H1 (cell line): ENCODE measurements at regions not wholly inside any gene's neighbourhood (a gene's known extent, or its start where the extent isn't known, plus 50 kb on each side); places are given as distances from the start of the nearest gene placed in this dataset.

Source experiments
- CTCF ChIA-PET: fragments of 300-600 bp; sonication (Branson Sonifier 250); formaldehyde crosslinking; loops from one replicate; lab custom pipeline; 2021; ENCODE audit not compliant: partially characterized antibody; lab: Charles Lee
- POLR2A ChIA-PET: fragments of 300-600 bp; sonication (Branson Sonifier 250); formaldehyde crosslinking; loops from one replicate; lab custom pipeline; 2021; ENCODE audit warnings: inconsistent platforms; ENCODE audit not compliant: partially characterized antibody; lab: Charles Lee
- DNase-seq, 2 experiments: peaks; one replicate each; pipeline versions ENCODE4 v3.0.0 to v3.0.0-alpha.2; 2010 to 2022; ENCODE audit warnings: low spot score in 2 of 2, low read depth in 1 of 2, mixed read lengths in 1 of 2
- FAIRE-seq: peaks from 2 replicates; lab custom pipeline; 2011; peaks lifted over from hg19 to GRCh38; lab: Jason Lieb, UNC
- H2AFZ ChIP-seq: 2 replicates; pipeline ENCODE4 v1.8.1; 2012; ENCODE audit warnings: low read length, inconsistent platforms
- H2AK5ac ChIP-seq: 2 replicates; pipeline ENCODE4 v1.6.1; 2013; ENCODE audit warnings: low read depth, low read length
- H2BK120ac ChIP-seq: replicated peaks from 2 replicates; pipeline ENCODE3; 2013; ENCODE audit warnings: low read depth, low read length, inconsistent platforms
- H2BK12ac ChIP-seq: 2 replicates; pipeline ENCODE4 v1.6.1; 2013; ENCODE audit warnings: low read depth, low read length
- H2BK15ac ChIP-seq: 2 replicates; pipeline ENCODE4 v1.6.1; 2013; ENCODE audit warnings: low read length
- H2BK20ac ChIP-seq: 2 replicates; pipeline ENCODE4 v1.6.1; 2013; ENCODE audit warnings: low read length
- H2BK5ac ChIP-seq: 2 replicates; pipeline ENCODE4 v1.6.1; 2013; ENCODE audit warnings: low read depth, low read length
- H3K14ac ChIP-seq: 2 replicates; pipeline ENCODE4 v1.6.1; 2013; ENCODE audit warnings: inconsistent platforms; ENCODE audit not compliant: insufficient read length
- H3K18ac ChIP-seq: 2 replicates; pipeline ENCODE4 v1.6.1; 2013; ENCODE audit warnings: low read length; ENCODE audit errors: extremely low read depth
- H3K23ac ChIP-seq: 2 replicates; pipeline ENCODE4 v1.6.1; 2013; ENCODE audit warnings: inconsistent platforms; ENCODE audit not compliant: insufficient read length
- H3K23me2 ChIP-seq: 2 replicates; pipeline ENCODE4 v1.6.1; 2013; ENCODE audit warnings: low read depth, low read length
- H3K27ac ChIP-seq: 2 replicates; pipeline ENCODE4 v1.6.1; 2011; ENCODE audit warnings: low read depth, low read length, inconsistent platforms
- H3K27me3 ChIP-seq, 4 experiments: replicated peaks in 1 of 4; 1 replicate in 1 of 4; 2 replicates in 3 of 4; pipeline versions ENCODE4 v1.6.1 to v1.8.1; 2011 to 2013; ENCODE audit warnings: low read length in 3 of 4, mild to moderate bottlenecking in 3 of 4, inconsistent platforms in 2 of 4, mixed read lengths in 2 of 4, moderate library complexity in 1 of 4; ENCODE audit not compliant: control insufficient read depth in 3 of 4, insufficient read depth in 3 of 4; ENCODE audit errors: extremely low read depth in 1 of 4
- H3K36me3 ChIP-seq, 4 experiments: 2 replicates each; pipeline versions ENCODE4 v1.6.1 to v1.8.1; 2011 to 2013; ENCODE audit warnings: mild to moderate bottlenecking in 4 of 4, low read length in 3 of 4, moderate library complexity in 2 of 4, control low read depth in 1 of 4, inconsistent platforms in 1 of 4; ENCODE audit not compliant: insufficient read depth in 4 of 4, control insufficient read depth in 2 of 4
- H3K4ac ChIP-seq: replicated peaks from 2 replicates; pipeline ENCODE3; 2013; ENCODE audit warnings: low read length, low read depth, mixed read lengths, inconsistent platforms; ENCODE audit not compliant: insufficient read length
- H3K4me1 ChIP-seq, 4 experiments: replicated peaks in 1 of 4; 1 replicate in 1 of 4; 2 replicates in 3 of 4; pipeline versions ENCODE4 v1.6.1 to v1.8.1; 2011 to 2013; ENCODE audit warnings: low read length in 3 of 4, inconsistent platforms in 2 of 4, mixed read lengths in 1 of 4; ENCODE audit not compliant: insufficient read depth in 4 of 4, control insufficient read depth in 3 of 4
- H3K4me2 ChIP-seq, 2 experiments: 2 replicates each; pipeline versions ENCODE4 v1.6.1 to v1.8.1; 2011 to 2013; ENCODE audit warnings: low read depth in 2 of 2, low read length in 2 of 2, control low read depth in 1 of 2, inconsistent platforms in 1 of 2, mild to moderate bottlenecking in 1 of 2; ENCODE audit not compliant: insufficient read depth in 1 of 2
- H3K4me3 ChIP-seq, 4 experiments: fragments of 200-600, 300-600 bp in 1 of 4; sonication (generic), shearing (Covaris generic), sonication (Bioruptor Twin) in 1 of 4; 2 replicates each; pipeline versions ENCODE4 v1.5.1 to v1.8.1; 2011 to 2016; ENCODE audit warnings: low read length in 4 of 4, low read depth in 3 of 4, control low read depth in 2 of 4, inconsistent platforms in 2 of 4, mild to moderate bottlenecking in 2 of 4, mixed read lengths in 1 of 4, moderate library complexity in 1 of 4; ENCODE audit not compliant: insufficient read depth in 2 of 4; ENCODE audit errors: extremely low read depth in 1 of 4
- H3K56ac ChIP-seq: replicated peaks from 2 replicates; pipeline ENCODE3; 2013; ENCODE audit warnings: low read depth, mild to moderate bottlenecking, mixed read lengths, low read length, inconsistent platforms; ENCODE audit not compliant: insufficient read length
- H3K79me1 ChIP-seq: 2 replicates; pipeline ENCODE4 v1.6.1; 2013; ENCODE audit warnings: low read depth, low read length, control low read depth
- H3K79me2 ChIP-seq, 2 experiments: 2 replicates each; pipeline versions ENCODE4 v1.6.1 to v1.8.1; 2012 to 2013; ENCODE audit warnings: low read length in 2 of 2, mild to moderate bottlenecking in 2 of 2, inconsistent platforms in 1 of 2; ENCODE audit not compliant: insufficient read depth in 2 of 2, control insufficient read depth in 1 of 2
- H3K9ac ChIP-seq, 4 experiments: replicated peaks in 1 of 4; 1 replicate in 1 of 4; 2 replicates in 3 of 4; pipeline versions ENCODE4 v1.6.1 to v1.8.1; 2011 to 2013; ENCODE audit warnings: low read depth in 3 of 4, low read length in 3 of 4, control low read depth in 2 of 4, mild to moderate bottlenecking in 2 of 4, moderate library complexity in 2 of 4, inconsistent platforms in 1 of 4; ENCODE audit errors: extremely low read depth in 1 of 4
- H3K9me3 ChIP-seq, 2 experiments: 2 replicates each; pipeline versions ENCODE4 v1.6.1 to v1.8.1; 2012 to 2013; ENCODE audit warnings: mild to moderate bottlenecking in 2 of 2, moderate library complexity in 2 of 2, control low read depth in 1 of 2, inconsistent platforms in 1 of 2, low read depth in 1 of 2, low read length in 1 of 2, mixed read lengths in 1 of 2; ENCODE audit not compliant: insufficient read depth in 2 of 2
- H4K20me1 ChIP-seq, 2 experiments: replicated peaks in 1 of 2; 2 replicates each; pipeline versions ENCODE3 to v1.8.1; 2011 to 2013; ENCODE audit warnings: inconsistent platforms in 2 of 2, low read length in 2 of 2, mild to moderate bottlenecking in 1 of 2; ENCODE audit not compliant: insufficient read depth in 2 of 2, control insufficient read depth in 1 of 2
- H4K5ac ChIP-seq: 2 replicates; pipeline ENCODE4 v1.6.1; 2013; ENCODE audit warnings: low read length, low read depth, mixed read lengths, inconsistent platforms; ENCODE audit not compliant: insufficient read length
- H4K8ac ChIP-seq: 2 replicates; pipeline ENCODE4 v1.8.0; 2013; ENCODE audit warnings: mild to moderate bottlenecking, moderate library complexity, low read length, inconsistent platforms; ENCODE audit not compliant: insufficient read depth; ENCODE audit errors: extremely low read depth
- H4K91ac ChIP-seq: replicated peaks from 2 replicates; pipeline ENCODE3; 2013; ENCODE audit warnings: low read length, mixed read lengths, inconsistent platforms; ENCODE audit not compliant: insufficient read length
- CTBP2 ChIP-seq: IDR thresholded peaks from 2 replicates; pipeline ENCODE4 v1.7.0; 2011; ENCODE audit warnings: borderline replicate concordance, mild to moderate bottlenecking, moderate library complexity, mixed read lengths, low read length; ENCODE audit not compliant: insufficient read depth, insufficient read length
- GTF2F1 ChIP-seq: IDR thresholded peaks from 2 replicates; pipeline ENCODE4 v1.6.1; 2012; ENCODE audit warnings: low read depth, low read length, improper control_type of control experiment, borderline replicate concordance
- KDM5A ChIP-seq: fragments of 200-600 bp; IDR thresholded peaks from 2 replicates; pipeline ENCODE4 v1.7.1; 2012; ENCODE audit warnings: mild to moderate bottlenecking, low read length, inconsistent platforms, mixed read lengths
- RAD21 ChIP-seq, 2 experiments: IDR thresholded peaks in 1 of 2; conservative IDR thresholded peaks in 1 of 2; 2 replicates each; pipeline ENCODE4 v1.6.1; 2011; ENCODE audit warnings: low read depth in 2 of 2, low read length in 2 of 2, improper control_type of control experiment in 1 of 2, inconsistent platforms in 1 of 2, mild to moderate bottlenecking in 1 of 2, moderate library complexity in 1 of 2
- RFX5 ChIP-seq: IDR thresholded peaks from 2 replicates; pipeline ENCODE4 v1.6.1; 2011; ENCODE audit warnings: low read depth, low read length, improper control_type of control experiment, borderline replicate concordance
- SIN3A ChIP-seq, 2 experiments: IDR thresholded peaks in 1 of 2; conservative IDR thresholded peaks in 1 of 2; 2 replicates each; pipeline ENCODE4 v1.6.1; 2011 to 2012; ENCODE audit warnings: low read length in 2 of 2, improper control_type of control experiment in 1 of 2, low read depth in 1 of 2, mild to moderate bottlenecking in 1 of 2
- TBP ChIP-seq: IDR thresholded peaks from 2 replicates; pipeline ENCODE4 v1.6.1; 2011; ENCODE audit warnings: low read depth, low read length, improper control_type of control experiment
- TCF12 ChIP-seq: IDR thresholded peaks from 2 replicates; pipeline ENCODE4 v1.6.1; 2011; ENCODE audit warnings: low read depth, mild to moderate bottlenecking, low read length
- YY1 ChIP-seq: IDR thresholded peaks from 2 replicates; pipeline ENCODE4 v1.6.1; 2011; ENCODE audit warnings: low read depth, mild to moderate bottlenecking, low read length
- ZNF274 ChIP-seq: IDR thresholded peaks from 2 replicates; pipeline ENCODE4 v1.7.0; 2012; ENCODE audit warnings: low read length, borderline replicate concordance; ENCODE audit errors: extremely low read depth
- TF ChIP-seq, protein P1 (sequence below): IDR thresholded peaks from 2 replicates; pipeline ENCODE4 v1.6.1; 2012; ENCODE audit warnings: inconsistent platforms

DNA sequence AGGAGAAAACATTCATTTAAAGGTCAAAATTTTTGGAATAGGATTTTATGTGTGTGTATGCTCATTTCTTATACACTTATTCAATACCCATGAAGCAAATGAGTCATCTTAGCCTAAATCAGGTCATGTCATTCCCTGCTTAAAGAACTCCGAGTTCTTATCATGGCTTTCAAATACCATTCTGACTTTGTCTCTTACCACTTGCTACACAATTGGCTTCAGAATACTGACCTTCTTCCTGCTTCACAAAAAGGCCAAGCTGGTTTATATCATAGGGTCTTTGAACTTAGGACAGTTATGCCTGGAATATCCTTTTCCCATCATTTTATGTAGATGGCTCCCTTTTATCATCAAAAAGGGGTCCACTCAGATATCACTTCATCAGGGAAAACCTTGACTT lies 652.2 kb upstream of the WWC1 start (continued):
- TF ChIP-seq KDM5A = no peak
- TF ChIP-seq ZNF274 = no peak
- TF ChIP-seq, all 59 proteins: peak for 0

DNA sequence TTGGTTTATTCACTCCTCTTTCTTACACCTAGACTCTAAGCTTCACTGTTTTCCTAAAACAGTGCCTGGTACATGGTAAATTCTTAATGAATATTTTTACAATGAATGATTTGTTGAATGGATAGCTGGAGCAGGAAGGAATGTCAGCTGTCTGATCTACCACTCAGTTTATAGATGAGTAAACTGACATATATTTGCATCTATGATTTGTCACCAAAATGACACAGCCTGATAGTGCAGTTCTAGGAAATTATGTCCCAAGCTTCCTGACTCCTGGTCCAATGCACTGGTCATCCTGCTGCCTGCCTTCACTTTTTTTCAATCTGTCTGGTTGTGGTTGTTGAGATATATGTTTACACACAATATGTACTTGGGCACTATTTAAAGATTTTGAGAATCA lies 651.7 kb upstream of the WWC1 start:
- H3K18ac ChIP-seq = no peak overlapping the region
- H3K14ac ChIP-seq = no peak overlapping the region
- H3K36me3 ChIP-seq = no peaks in the 10 kb centered on the region
- no peaks in the 10 kb centered on the region for H4K20me1 ChIP-seq
- H2BK120ac ChIP-seq = no peak overlapping the region
- H2BK15ac ChIP-seq = no peak overlapping the region
- H3K4ac ChIP-seq = no peak overlapping the region
- no peaks in the 10 kb centered on the region for H3K79me2 ChIP-seq
- H3K23ac ChIP-seq = no peak overlapping the region
- H4K8ac ChIP-seq = no peak overlapping the region
- H3K79me1 ChIP-seq = no peaks in the 10 kb centered on the region
- no peaks in the 10 kb centered on the region for H3K27me3 ChIP-seq
- no peak overlapping the region for H3K27ac ChIP-seq
- H2AK5ac ChIP-seq = no peak overlapping the region
- FAIRE-seq (no peak), DNase-seq (no peak)
- no peak overlapping the region for H2BK12ac ChIP-seq
- no peak overlapping the region for H2BK5ac ChIP-seq
- no peaks in the 10 kb centered on the region for H3K9me3 ChIP-seq
- H3K9ac ChIP-seq = no peak overlapping the region
- no peak overlapping the region for H3K56ac ChIP-seq
- no peak overlapping the region for H3K4me2 ChIP-seq
- CTCF ChIA-PET = interaction anchor here (0.6 to 0.7 kb wide), 2 partner anchors 98 to 401 kb away, joined by 3 read pairs; no protein-coding TSS in a partner anchor
- no peak for TF ChIP-seq SIN3A (conservative IDR thresholded peaks at IDR 0.05 in 1 of 2, IDR thresholded peaks at IDR 0.05 in 1 of 2; ENCODE audit: low read depth in 1 of 2, low read length in 2 of 2)
- no peak for TF ChIP-seq GTF2F1
- no peak for TF ChIP-seq YY1
- no peak for TF ChIP-seq TCF12
- TF ChIP-seq, protein P1, sequence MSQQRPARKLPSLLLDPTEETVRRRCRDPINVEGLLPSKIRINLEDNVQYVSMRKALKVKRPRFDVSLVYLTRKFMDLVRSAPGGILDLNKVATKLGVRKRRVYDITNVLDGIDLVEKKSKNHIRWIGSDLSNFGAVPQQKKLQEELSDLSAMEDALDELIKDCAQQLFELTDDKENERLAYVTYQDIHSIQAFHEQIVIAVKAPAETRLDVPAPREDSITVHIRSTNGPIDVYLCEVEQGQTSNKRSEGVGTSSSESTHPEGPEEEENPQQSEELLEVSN = no peak
- no peak for TF ChIP-seq RFX5
- TF ChIP-seq TBP = no peak
- no peak for TF ChIP-seq RAD21 (IDR thresholded peaks at IDR 0.05 in 1 of 2, conservative IDR thresholded peaks at IDR 0.05 in 1 of 2; ENCODE audit: low read depth in 2 of 2, low read length in 2 of 2)
- no peak for TF ChIP-seq CTBP2
- TF ChIP-seq, all 59 proteins: peak for 0
- no peak overlapping the region for H2BK20ac ChIP-seq
- no peaks in the 10 kb centered on the region for H3K23me2 ChIP-seq
- H4K91ac ChIP-seq = no peak overlapping the region
- H4K5ac ChIP-seq = no peak overlapping the region
- H2AFZ ChIP-seq = no peak overlapping the region
- POLR2A ChIA-PET = no interaction called here
- no peak overlapping the region for H3K4me3 ChIP-seq
- no peaks in the 10 kb centered on the region for H3K4me1 ChIP-seq
